ENCODE measurements at regions not wholly inside any gene's neighbourhood (a gene's known extent, or its start where the extent isn't known, plus 50 kb on each side); places are given as distances from the start of the nearest gene placed in this dataset.

DNA sequence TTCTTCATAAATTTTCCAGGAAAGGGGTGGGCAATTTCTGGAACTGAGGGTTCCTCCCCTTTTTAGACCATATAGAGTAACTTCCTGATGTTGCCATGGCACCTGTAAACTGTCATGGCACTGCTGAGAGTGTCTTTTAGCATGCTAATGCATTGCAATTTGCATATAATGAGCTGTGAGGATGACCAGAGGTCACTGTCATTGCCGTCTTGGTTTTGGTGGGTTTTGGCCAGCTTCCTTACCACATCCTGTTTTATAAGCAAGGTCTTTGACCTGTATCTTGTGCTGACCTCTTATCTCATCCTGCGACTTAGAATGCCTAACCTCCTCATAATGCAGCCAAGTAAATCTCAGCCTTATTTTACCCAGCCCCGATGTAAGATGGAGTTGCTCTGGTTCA lies 577.8 kb downstream of the NLGN4X start:
- no peaks in the 10 kb centered on the region for H3K4me1 ChIP-seq (ENCODE audit: control insufficient read depth, insufficient read depth, low read length, poor library complexity, severe bottlenecking)
- no peaks in the 10 kb centered on the region for H3K4me1 Mint-ChIP-seq
- no peak overlapping the region for H3K4me3 ChIP-seq (ENCODE audit: low read depth, low read length)
- no peaks in the 10 kb centered on the region for H3K27me3 Mint-ChIP-seq
- no peaks in the 10 kb centered on the region for H3K27me3 ChIP-seq (ENCODE audit: control insufficient read depth, insufficient read depth, low read length)
- ATAC-seq (ENCODE audit: low read depth in 2 of 2) (no peak), DNase-seq (no peak)
- H3K4me3 Mint-ChIP-seq = no peak overlapping the region
- no peaks in the 10 kb centered on the region for H3K36me3 ChIP-seq (ENCODE audit: control insufficient read depth, insufficient read depth, low read length)
- no peak overlapping the region for H3K27ac ChIP-seq (ENCODE audit: insufficient read depth, low read length, poor library complexity, severe bottlenecking)
- H3K9me3 Mint-ChIP-seq = peaks cover 0 to 25% (median 12%) of the 10 kb centered on the region in 7 donors
- no peak overlapping the region for H3K27ac Mint-ChIP-seq
- no peaks in the 10 kb centered on the region for H3K36me3 Mint-ChIP-seq
- H3K9me3 ChIP-seq (ENCODE audit: control insufficient read depth in 2 of 2, low read length in 2 of 2) = no peaks in the 10 kb centered on the region

- no peaks in the 10 kb centered on the region for H3K4me1 Mint-ChIP-seq
- ATAC-seq (ENCODE audit: low read depth in 2 of 2) (no peak), DNase-seq (no peak)
- no peak overlapping the region for H3K4me3 Mint-ChIP-seq
- peaks cover 0 to 19% (median 13%) of the 10 kb centered on the region in 7 donors for H3K9me3 Mint-ChIP-seq
- H3K9me3 ChIP-seq (ENCODE audit: control insufficient read depth in 2 of 2, low read length in 2 of 2) = no peaks in the 10 kb centered on the region
- no peak overlapping the region for H3K27ac ChIP-seq (ENCODE audit: insufficient read depth, low read length, poor library complexity, severe bottlenecking)
- H3K4me3 ChIP-seq (ENCODE audit: low read depth, low read length) = no peak overlapping the region
- H3K4me1 ChIP-seq (ENCODE audit: control insufficient read depth, insufficient read depth, low read length, poor library complexity, severe bottlenecking) = no peaks in the 10 kb centered on the region
- no peaks in the 10 kb centered on the region for H3K36me3 Mint-ChIP-seq
- no peaks in the 10 kb centered on the region for H3K36me3 ChIP-seq (ENCODE audit: control insufficient read depth, insufficient read depth, low read length)
- no peak overlapping the region for H3K27ac Mint-ChIP-seq
- no peaks in the 10 kb centered on the region for H3K27me3 ChIP-seq (ENCODE audit: control insufficient read depth, insufficient read depth, low read length)
- no peaks in the 10 kb centered on the region for H3K27me3 Mint-ChIP-seq
These were observed 579.6 kb downstream of the NLGN4X start for GRCh38 chrX:5648941-5649568.

DNA sequence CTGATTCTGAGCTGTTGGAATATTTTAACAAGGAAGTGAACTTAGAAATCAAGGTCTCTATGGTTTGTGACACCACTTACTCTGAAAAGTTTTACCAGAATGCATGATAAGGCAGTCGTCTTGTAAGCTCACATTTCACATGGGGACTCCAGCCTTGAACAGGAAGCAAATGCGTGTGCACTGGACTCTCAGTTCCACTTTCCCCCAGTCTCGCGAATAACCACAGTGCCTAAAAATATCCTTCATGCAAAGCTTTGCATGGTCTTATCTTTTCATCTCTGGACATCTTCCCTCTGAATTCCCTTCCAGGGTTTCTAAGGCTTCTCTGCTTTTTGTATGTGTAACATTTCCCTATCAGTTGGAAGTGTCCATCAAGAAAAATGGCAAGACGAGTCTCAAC lies 581.8 kb downstream of the NLGN4X start:
- no peak for ATAC-seq (ENCODE audit: low read depth in 2 of 2)
- Mint-ChIP-seq H3K36me3 (no peaks in the 10 kb centered on the region), H3K4me3 (no peak overlapping the region), H3K9me3 (peaks cover 0 to 23% (median 14%) of the 10 kb centered on the region in 7 donors), H3K4me1 (no peaks in the 10 kb centered on the region), H3K27ac (no peak overlapping the region), H3K27me3 (no peaks in the 10 kb centered on the region)
- Histone ChIP-seq H3K27ac (ENCODE audit: insufficient read depth, low read length, poor library complexity, severe bottlenecking) (no peak overlapping the region), H3K27me3 (ENCODE audit: control insufficient read depth, insufficient read depth, low read length) (no peaks in the 10 kb centered on the region), H3K4me1 (ENCODE audit: control insufficient read depth, insufficient read depth, low read length, poor library complexity, severe bottlenecking) (no peaks in the 10 kb centered on the region), H3K4me3 (ENCODE audit: low read depth, low read length) (no peak overlapping the region), H3K36me3 (ENCODE audit: control insufficient read depth, insufficient read depth, low read length) (no peaks in the 10 kb centered on the region), H3K9me3 (ENCODE audit: control insufficient read depth in 2 of 2, low read length in 2 of 2) (no peaks in the 10 kb centered on the region)
- no peak for DNase-seq

DNA sequence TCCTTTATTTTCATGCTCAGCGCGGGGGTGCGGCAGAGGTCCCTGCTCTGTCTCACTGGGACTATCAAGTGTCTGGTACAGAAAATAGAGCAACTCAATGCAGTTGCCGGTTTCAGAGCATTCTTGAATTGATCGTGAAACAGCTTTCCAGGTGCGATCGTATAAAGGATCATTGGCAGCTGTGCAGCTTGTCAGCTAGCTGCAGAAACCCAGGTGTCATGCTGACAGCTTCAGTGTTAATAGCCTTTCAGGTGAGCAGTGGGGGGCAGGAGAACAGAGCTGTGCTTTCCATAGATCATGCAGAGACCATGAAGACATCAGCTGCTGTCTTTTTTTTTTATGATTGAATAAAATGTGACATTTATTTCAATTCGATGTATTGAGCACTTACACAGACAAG lies 583.9 kb downstream of the NLGN4X start:
- no peaks in the 10 kb centered on the region for H3K36me3 Mint-ChIP-seq
- no peak overlapping the region for H3K4me3 Mint-ChIP-seq
- no peaks in the 10 kb centered on the region for H3K27me3 Mint-ChIP-seq
- H3K4me1 Mint-ChIP-seq = no peaks in the 10 kb centered on the region
- H3K36me3 ChIP-seq (ENCODE audit: control insufficient read depth, insufficient read depth, low read length) = no peaks in the 10 kb centered on the region
- no peaks in the 10 kb centered on the region for H3K27me3 ChIP-seq (ENCODE audit: control insufficient read depth, insufficient read depth, low read length)
- no peak overlapping the region for H3K27ac ChIP-seq (ENCODE audit: insufficient read depth, low read length, poor library complexity, severe bottlenecking)
- no peak for ATAC-seq (ENCODE audit: low read depth in 2 of 2)
- no peaks in the 10 kb centered on the region for H3K9me3 ChIP-seq (ENCODE audit: control insufficient read depth in 2 of 2, low read length in 2 of 2)
- H3K9me3 Mint-ChIP-seq = peaks cover 0 to 25% (median 14%) of the 10 kb centered on the region in 7 donors
- H3K27ac Mint-ChIP-seq = peak overlapping the region in 1 of 3 donors; percentile 12
- H3K4me1 ChIP-seq (ENCODE audit: control insufficient read depth, insufficient read depth, low read length, poor library complexity, severe bottlenecking) = no peaks in the 10 kb centered on the region
- H3K4me3 ChIP-seq (ENCODE audit: low read depth, low read length) = no peak overlapping the region
- no peak for DNase-seq

GRCh38 chrX:5640071-5640470 lies 588.6 kb downstream of the NLGN4X start:
- H3K27ac Mint-ChIP-seq = no peak overlapping the region
- Histone ChIP-seq H3K4me3 (ENCODE audit: low read depth, low read length) (no peak overlapping the region), H3K36me3 (ENCODE audit: control insufficient read depth, insufficient read depth, low read length) (no peaks in the 10 kb centered on the region), H3K4me1 (ENCODE audit: control insufficient read depth, insufficient read depth, low read length, poor library complexity, severe bottlenecking) (no peaks in the 10 kb centered on the region), H3K27me3 (ENCODE audit: control insufficient read depth, insufficient read depth, low read length) (no peaks in the 10 kb centered on the region), H3K9me3 (ENCODE audit: control insufficient read depth in 2 of 2, low read length in 2 of 2) (no peaks in the 10 kb centered on the region), H3K27ac (ENCODE audit: insufficient read depth, low read length, poor library complexity, severe bottlenecking) (no peak overlapping the region)
- no peak overlapping the region for H3K4me3 Mint-ChIP-seq
- no peaks in the 10 kb centered on the region for H3K4me1 Mint-ChIP-seq
- no peaks in the 10 kb centered on the region for H3K27me3 Mint-ChIP-seq
- ATAC-seq (ENCODE audit: low read depth in 2 of 2) = no peak
- no peaks in the 10 kb centered on the region for H3K36me3 Mint-ChIP-seq
- DNase-seq = no peak
- H3K9me3 Mint-ChIP-seq = peaks cover 0 to 12% (median 8%) of the 10 kb centered on the region in 7 donors

DNA sequence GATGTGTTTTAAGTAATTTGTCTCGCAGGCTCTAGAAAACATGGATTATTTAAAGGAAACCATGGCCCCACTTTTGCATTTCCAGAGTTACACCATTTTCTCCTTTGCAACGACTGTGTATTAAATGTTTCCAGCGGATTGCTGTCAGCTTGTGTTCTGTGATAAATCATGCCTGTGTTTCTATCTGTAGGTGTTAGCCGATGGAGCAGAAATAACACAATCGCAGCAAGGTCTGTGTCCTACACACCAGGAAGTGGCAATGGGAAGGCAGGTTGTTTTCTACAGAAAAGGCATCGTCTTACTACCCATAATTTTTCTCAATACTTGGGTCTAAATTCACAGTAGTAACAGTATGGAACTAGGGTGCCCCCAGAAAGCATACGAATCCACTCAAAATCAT lies 590.1 kb downstream of the NLGN4X start:
- Histone ChIP-seq H3K27me3 (ENCODE audit: control insufficient read depth, insufficient read depth, low read length) (no peaks in the 10 kb centered on the region), H3K27ac (ENCODE audit: insufficient read depth, low read length, poor library complexity, severe bottlenecking) (no peak overlapping the region), H3K4me3 (ENCODE audit: low read depth, low read length) (no peak overlapping the region), H3K4me1 (ENCODE audit: control insufficient read depth, insufficient read depth, low read length, poor library complexity, severe bottlenecking) (no peaks in the 10 kb centered on the region), H3K36me3 (ENCODE audit: control insufficient read depth, insufficient read depth, low read length) (no peaks in the 10 kb centered on the region), H3K9me3 (ENCODE audit: control insufficient read depth in 2 of 2, low read length in 2 of 2) (no peaks in the 10 kb centered on the region)
- peaks cover 0 to 10% (median 5%) of the 10 kb centered on the region in 7 donors for H3K9me3 Mint-ChIP-seq
- no peaks in the 10 kb centered on the region for H3K36me3 Mint-ChIP-seq
- ATAC-seq (ENCODE audit: low read depth in 2 of 2) (no peak), DNase-seq (no peak)
- no peaks in the 10 kb centered on the region for H3K4me1 Mint-ChIP-seq
- H3K27me3 Mint-ChIP-seq = no peaks in the 10 kb centered on the region
- no peak overlapping the region for H3K4me3 Mint-ChIP-seq
- no peak overlapping the region for H3K27ac Mint-ChIP-seq

- no peak overlapping the region for H3K27ac Mint-ChIP-seq
- no peaks in the 10 kb centered on the region for H3K27me3 ChIP-seq (ENCODE audit: control insufficient read depth, insufficient read depth, low read length)
- no peaks in the 10 kb centered on the region for H3K36me3 Mint-ChIP-seq
- no peak overlapping the region for H3K27ac ChIP-seq (ENCODE audit: insufficient read depth, low read length, poor library complexity, severe bottlenecking)
- no peaks in the 10 kb centered on the region for H3K27me3 Mint-ChIP-seq
- H3K4me3 ChIP-seq (ENCODE audit: low read depth, low read length) = no peak overlapping the region
- ATAC-seq (ENCODE audit: low read depth in 2 of 2) (no peak), DNase-seq (no peak)
- peaks cover 0 to 18% (median 4%) of the 10 kb centered on the region in 7 donors for H3K9me3 Mint-ChIP-seq
- H3K36me3 ChIP-seq (ENCODE audit: control insufficient read depth, insufficient read depth, low read length) = no peaks in the 10 kb centered on the region
- no peaks in the 10 kb centered on the region for H3K4me1 ChIP-seq (ENCODE audit: control insufficient read depth, insufficient read depth, low read length, poor library complexity, severe bottlenecking)
- H3K4me1 Mint-ChIP-seq = no peaks in the 10 kb centered on the region
- H3K9me3 ChIP-seq (ENCODE audit: control insufficient read depth in 2 of 2, low read length in 2 of 2) = no peaks in the 10 kb centered on the region
- H3K4me3 Mint-ChIP-seq = no peak overlapping the region
These were observed 595.8 kb downstream of the NLGN4X start for GRCh38 chrX:5632887-5633286.

DNA sequence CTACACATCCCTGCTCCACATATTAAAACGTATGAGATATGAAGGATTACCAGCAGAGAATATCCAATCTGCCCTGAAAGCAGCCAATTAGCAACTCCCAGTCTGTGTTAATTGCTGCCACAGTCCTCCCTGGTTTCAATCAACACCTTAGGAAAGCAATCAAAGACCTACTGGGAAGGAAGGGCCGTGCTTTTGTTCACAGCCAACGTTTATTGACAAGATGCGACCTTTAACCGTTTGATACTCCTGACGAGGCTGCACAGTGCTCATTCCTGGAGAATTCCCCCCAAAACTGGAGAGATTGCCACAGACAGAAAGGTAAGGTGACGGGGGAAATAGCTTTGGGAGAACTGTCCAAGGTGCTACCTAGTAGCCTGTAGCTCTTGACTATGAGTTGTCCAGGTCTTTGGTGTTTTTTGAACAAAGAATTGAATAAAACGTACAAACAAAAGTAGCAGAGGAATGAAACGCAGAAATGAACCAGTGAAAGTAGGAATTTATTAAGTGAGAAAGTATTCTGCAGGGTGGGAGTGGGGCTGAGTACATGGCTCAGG lies 596.5 kb downstream of the NLGN4X start:
- no peaks in the 10 kb centered on the region for H3K27me3 Mint-ChIP-seq
- H3K9me3 Mint-ChIP-seq = peaks cover 0 to 17% (median 6%) of the 10 kb centered on the region in 7 donors
- peak overlapping the region in 1 of 4 donors; percentile 29 for H3K4me3 Mint-ChIP-seq
- H3K4me1 ChIP-seq (ENCODE audit: control insufficient read depth, insufficient read depth, low read length, poor library complexity, severe bottlenecking) = no peaks in the 10 kb centered on the region
- no peak overlapping the region for H3K27ac ChIP-seq (ENCODE audit: insufficient read depth, low read length, poor library complexity, severe bottlenecking)
- H3K9me3 ChIP-seq (ENCODE audit: control insufficient read depth in 2 of 2, low read length in 2 of 2) = no peaks in the 10 kb centered on the region
- no peak overlapping the region for H3K4me3 ChIP-seq (ENCODE audit: low read depth, low read length)
- H3K36me3 ChIP-seq (ENCODE audit: control insufficient read depth, insufficient read depth, low read length) = no peaks in the 10 kb centered on the region
- DNase-seq = no peak
- no peak for ATAC-seq (ENCODE audit: low read depth in 2 of 2)
- H3K4me1 Mint-ChIP-seq = no peaks in the 10 kb centered on the region
- no peaks in the 10 kb centered on the region for H3K36me3 Mint-ChIP-seq
- no peaks in the 10 kb centered on the region for H3K27me3 ChIP-seq (ENCODE audit: control insufficient read depth, insufficient read depth, low read length)
- H3K27ac Mint-ChIP-seq = no peak overlapping the region

Measured in CD4-positive, CD25-positive, alpha-beta regulatory T cell (primary cell).